Cardiac fibroblast (primary cell): ENCODE measurements at regions not wholly inside any gene's neighbourhood (a gene's known extent, or its start where the extent isn't known, plus 50 kb on each side); places are given as distances from the start of the nearest gene placed in this dataset.

ENCODE experiments used
- DNase-seq, 2 donors: peaks; one replicate each; pipeline versions ENCODE4 v3.0.0 to v3.0.0-alpha.2; 2010; ENCODE audit warnings: low read depth in 2 of 2
- H3K4me3 ChIP-seq, 2 donors: replicated peaks in 1 of 2; 1 replicate in 1 of 2; 2 replicates in 1 of 2; pipeline ENCODE4 v1.5.1; 2011; ENCODE audit warnings: low read depth in 2 of 2, low read length in 2 of 2, mild to moderate bottlenecking in 2 of 2, moderate library complexity in 1 of 2
- CTCF ChIP-seq: IDR thresholded peaks from one replicate; pipeline ENCODE4 v1.5.1; 2011; ENCODE audit warnings: low read depth, mild to moderate bottlenecking, low read length, inconsistent platforms

GRCh38 chr3:152706991-152707713 is 127.8 kb upstream of the P2RY1 start:
- DNase-seq, result peak in 1 of 2 donors; percentile 2
- no peak overlapping the region for H3K4me3 ChIP-seq
- no peak for TF ChIP-seq CTCF

- no peak for TF ChIP-seq CTCF
- H3K4me3 ChIP-seq, result no peak overlapping the region
- no peak for DNase-seq
These were observed 125.3 kb upstream of the P2RY1 start for GRCh38 chr3:152709659-152710058.

- DNase-seq, result no peak
- no peak for TF ChIP-seq CTCF
These were observed 124.4 kb upstream of the P2RY1 start for GRCh38 chr3:152710549-152710948.

GRCh38 chr3:152713989-152714388 is 120.9 kb upstream of the P2RY1 start:
- no peak for DNase-seq
- H3K4me3 ChIP-seq, result no peak overlapping the region
- TF ChIP-seq CTCF, result no peak

More at GRCh38 chr3:152710549-152710948, 124.4 kb upstream of the P2RY1 start:
- no peak overlapping the region for H3K4me3 ChIP-seq

- no peak overlapping the region for H3K4me3 ChIP-seq
- TF ChIP-seq CTCF, result no peak
- no peak for DNase-seq
These were observed 120.4 kb upstream of the P2RY1 start for GRCh38 chr3:152714507-152714906.

- no peak for TF ChIP-seq CTCF
- peak; percentile 8 to 10 for DNase-seq
- H3K4me3 ChIP-seq, result no peak overlapping the region
These were observed 117.7 kb upstream of the P2RY1 start for GRCh38 chr3:152717252-152717651.

GRCh38 chr3:152718810-152719209 is 116.1 kb upstream of the P2RY1 start:
- H3K4me3 ChIP-seq, result no peak overlapping the region
- TF ChIP-seq CTCF, result no peak
- peak in 1 of 2 donors; percentile 4 for DNase-seq
